HCT116 (cell line): ENCODE measurements at regions not wholly inside any gene's neighbourhood (a gene's known extent, or its start where the extent isn't known, plus 50 kb on each side); places are given as distances from the start of the nearest gene placed in this dataset.

Source experiments
- ATAC-seq: fragments of 200-7000 bp; cut with Tn5 transposase; 2 replicates; pipeline ENCODE4 v1.9.1; 2020; ENCODE audit warnings: mild to moderate bottlenecking, moderate library complexity
- BruUV-seq: library from RNA; stranded (reverse); fragments of 400-500 nt; replicated peaks from 2 replicates; lab custom pipeline; 2021; lab: Mats Ljungman, UMichigan
- CTCF ChIA-PET: fragments of 300-600 bp; sonication (Branson Sonifier 250); formaldehyde crosslinking; loops from one replicate; lab custom pipeline; 2021; ENCODE audit warnings: antibody characterized with exemption; lab: Charles Lee
- POLR2A ChIA-PET: fragments of 300-600, 350-600 bp; sonication (Branson Sonifier 250); formaldehyde crosslinking; loops from one replicate; lab custom pipeline; 2021; ENCODE audit warnings: antibody characterized with exemption; lab: Charles Lee
- RAD21 ChIA-PET, 2 experiments: fragments of 300-600 bp; sonication (Branson Sonifier 250); formaldehyde crosslinking; loops; one replicate each; lab custom pipeline; 2023; ENCODE audit warnings: low total read pairs in 2 of 2; ENCODE audit not compliant: uncharacterized antibody in 2 of 2, unreplicated experiment in 2 of 2, low non-redundant PET in 1 of 2; lab: Charles Lee
- DNase-seq: peaks from one replicate; pipeline ENCODE4 v3.0.0-alpha.2; 2010; ENCODE audit warnings: low read depth, low spot score
- H2AFZ ChIP-seq: fragments of 200-600 bp; shearing (Covaris generic), sonication (generic); 2 replicates; pipeline ENCODE4 v1.6.1; 2017; ENCODE audit warnings: low read depth, mixed run types, mixed read lengths, antibody characterized with exemption, low read length; ENCODE audit not compliant: poor library complexity, severe bottlenecking
- H3K27ac ChIP-seq: 2 replicates; pipeline ENCODE4 v1.5.1; 2012; ENCODE audit warnings: low read depth, low read length
- H3K27me3 ChIP-seq: fragments of 200-600 bp; sonication (generic); 2 replicates; pipeline ENCODE4 v1.6.1; 2016; ENCODE audit warnings: mixed run types, low read length, mixed read lengths; ENCODE audit not compliant: insufficient read depth
- H3K36me3 ChIP-seq, 2 experiments: fragments of 200-500 bp in 1 of 2; fragments of 200-600 bp in 1 of 2; sonication (Bioruptor generic) in 1 of 2; sonication (generic) in 1 of 2; 2 replicates each; pipeline versions ENCODE4 v1.5.1 to v1.6.1; 2014 to 2016; ENCODE audit warnings: low read length in 2 of 2, inconsistent platforms in 1 of 2, mixed read lengths in 1 of 2, mixed run types in 1 of 2; ENCODE audit not compliant: insufficient read depth in 2 of 2, control insufficient read depth in 1 of 2
- H3K4me1 ChIP-seq, 2 experiments: fragments of 200-600 bp in 1 of 2; sonication (generic) in 1 of 2; 2 replicates each; pipeline versions ENCODE4 v1.5.1 to v1.6.1; 2012 to 2017; ENCODE audit warnings: low read length in 2 of 2, inconsistent platforms in 1 of 2, mild to moderate bottlenecking in 1 of 2, mixed read lengths in 1 of 2, mixed run types in 1 of 2, moderate library complexity in 1 of 2; ENCODE audit not compliant: insufficient read depth in 2 of 2, control insufficient read depth in 1 of 2
- H3K4me2 ChIP-seq: fragments of 200-600 bp; sonication (generic); 2 replicates; pipeline ENCODE4 v1.6.1; 2017; ENCODE audit warnings: mixed run types, low read length, mixed read lengths
- H3K4me3 ChIP-seq, 2 experiments: fragments of 200-600 bp in 1 of 2; sonication (generic) in 1 of 2; replicated peaks in 1 of 2; 2 replicates each; pipeline ENCODE4 v1.5.1; 2011 to 2016; ENCODE audit warnings: low read length in 2 of 2, control low read depth in 1 of 2, low read depth in 1 of 2, mild to moderate bottlenecking in 1 of 2, mixed read lengths in 1 of 2, mixed run types in 1 of 2
- H3K79me2 ChIP-seq: fragments of 200-600 bp; sonication (generic); 2 replicates; pipeline ENCODE4 v1.6.1; 2017; ENCODE audit warnings: mild to moderate bottlenecking, mixed run types, low read length, moderate library complexity, mixed read lengths; ENCODE audit not compliant: insufficient read depth
- H3K9ac ChIP-seq: fragments of 200-600 bp; sonication (generic); 2 replicates; pipeline ENCODE4 v1.6.1; 2016; ENCODE audit warnings: low read length, mixed read lengths
- H3K9me2 ChIP-seq: fragments of 200-600 bp; sonication (generic), shearing (Covaris generic); 2 replicates; pipeline ENCODE4 v1.6.1; 2017; ENCODE audit warnings: mixed run types, mild to moderate bottlenecking, moderate library complexity; ENCODE audit not compliant: insufficient read depth
- H3K9me3 ChIP-seq, 2 experiments: fragments of 200-500 bp in 1 of 2; fragments of 200-600 bp in 1 of 2; sonication (Bioruptor generic) in 1 of 2; sonication (generic) in 1 of 2; 2 replicates each; pipeline ENCODE4 v1.6.1; 2014 to 2017; ENCODE audit warnings: low read length in 2 of 2, mixed read lengths in 2 of 2, inconsistent platforms in 1 of 2, low read depth in 1 of 2, mild to moderate bottlenecking in 1 of 2, mixed run types in 1 of 2, moderate library complexity in 1 of 2; ENCODE audit not compliant: control insufficient read depth in 1 of 2, insufficient read depth in 1 of 2
- H4K20me1 ChIP-seq: fragments of 200-600 bp; sonication (generic), shearing (Covaris generic); 2 replicates; pipeline ENCODE4 v1.6.1; 2017; ENCODE audit warnings: mixed run types, mild to moderate bottlenecking, moderate library complexity; ENCODE audit not compliant: insufficient read depth
- JUND ChIP-seq: IDR thresholded peaks from 2 replicates; pipeline ENCODE4 v1.6.1; 2012
- SP1 ChIP-seq: IDR thresholded peaks from 2 replicates; pipeline ENCODE4 v1.6.1; 2012; ENCODE audit warnings: low read depth
- SRF ChIP-seq: IDR thresholded peaks from 2 replicates; pipeline ENCODE4 v1.6.1; 2012; ENCODE audit warnings: low read depth
- intact Hi-C: fragments of 100-400 bp; cut with micrococcal nuclease; formaldehyde crosslinking; loops from 2 replicates; pipeline ENCODE4 v1.10.0; 2022
- TF ChIP-seq, protein P1 (sequence below): IDR thresholded peaks from 2 replicates; pipeline ENCODE4 v1.6.1; 2012

- Histone ChIP-seq H3K27ac (no peak overlapping the region), H3K9me3 (no peaks in the 10 kb centered on the region), H3K79me2 (no peaks in the 10 kb centered on the region), H3K27me3 (no peaks in the 10 kb centered on the region), H2AFZ (no peak overlapping the region), H4K20me1 (no peaks in the 10 kb centered on the region), H3K4me2 (no peak overlapping the region), H3K9me2 (no peaks in the 10 kb centered on the region), H3K9ac (no peak overlapping the region), H3K4me1 (no peaks in the 10 kb centered on the region), H3K4me3 (no peak overlapping the region), H3K36me3 (no peaks in the 10 kb centered on the region)
- ChIA-PET POLR2A (no interaction called here), RAD21 (no interaction called here), CTCF (no interaction called here)
- DNase-seq (no peak), ATAC-seq (no peak)
- intact Hi-C loops = no loop called here
- no TSS peak for BruUV-seq
- TF ChIP-seq SP1 (no peak), SRF (no peak), JUND (no peak)
- TF ChIP-seq, protein P1, sequence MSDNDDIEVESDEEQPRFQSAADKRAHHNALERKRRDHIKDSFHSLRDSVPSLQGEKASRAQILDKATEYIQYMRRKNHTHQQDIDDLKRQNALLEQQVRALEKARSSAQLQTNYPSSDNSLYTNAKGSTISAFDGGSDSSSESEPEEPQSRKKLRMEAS = no peak
Observed at GRCh38 chr7:131606346-131607290, 50.2 kb upstream of the PODXL start.
